ENCODE measurements at regions not wholly inside any gene's neighbourhood (a gene's known extent, or its start where the extent isn't known, plus 50 kb on each side); places are given as distances from the start of the nearest gene placed in this dataset.

DNA sequence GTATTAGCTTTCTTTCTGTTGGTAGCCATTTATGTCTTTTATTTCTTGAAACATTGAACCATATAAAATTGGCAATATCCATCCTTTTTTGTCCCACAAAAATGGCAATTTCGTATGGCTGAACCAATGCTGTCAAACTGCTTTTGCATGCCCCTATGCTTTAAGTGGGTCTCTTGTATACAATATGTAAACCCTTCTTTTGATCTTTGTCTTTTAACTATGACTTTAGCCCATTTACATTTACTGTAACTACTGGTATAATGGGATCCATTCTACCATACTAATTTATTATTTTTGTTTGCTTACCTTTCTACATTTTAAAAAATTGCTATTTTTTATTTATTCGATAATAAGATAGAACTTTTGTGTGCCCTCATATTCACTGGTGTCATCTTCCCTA, 93.4 kb downstream of the TENT4A start:
- DNase-seq (ENCODE audit: low read depth in 2 of 2): no peak

DNA sequence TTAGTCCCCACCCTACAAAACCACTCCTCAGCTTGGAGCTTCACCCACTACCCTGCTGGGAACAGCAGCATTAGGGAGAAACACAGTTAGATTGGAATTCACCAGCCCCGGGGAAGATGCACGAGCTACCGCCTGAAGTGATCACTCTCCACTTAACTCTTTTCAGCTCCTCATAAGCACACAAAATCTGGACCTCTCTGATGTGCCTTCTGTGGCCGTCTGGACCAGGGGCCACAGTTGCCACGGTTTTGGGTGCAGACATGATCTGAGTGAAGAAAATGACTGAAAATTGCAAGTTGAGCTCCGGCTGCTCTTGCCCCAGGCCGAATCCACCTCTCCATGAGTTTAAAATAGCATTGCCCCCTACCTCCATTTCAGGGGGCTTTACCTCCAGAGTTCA, 95.2 kb downstream of the TENT4A start:
- DNase-seq (ENCODE audit: low read depth in 2 of 2): no peak

DNA sequence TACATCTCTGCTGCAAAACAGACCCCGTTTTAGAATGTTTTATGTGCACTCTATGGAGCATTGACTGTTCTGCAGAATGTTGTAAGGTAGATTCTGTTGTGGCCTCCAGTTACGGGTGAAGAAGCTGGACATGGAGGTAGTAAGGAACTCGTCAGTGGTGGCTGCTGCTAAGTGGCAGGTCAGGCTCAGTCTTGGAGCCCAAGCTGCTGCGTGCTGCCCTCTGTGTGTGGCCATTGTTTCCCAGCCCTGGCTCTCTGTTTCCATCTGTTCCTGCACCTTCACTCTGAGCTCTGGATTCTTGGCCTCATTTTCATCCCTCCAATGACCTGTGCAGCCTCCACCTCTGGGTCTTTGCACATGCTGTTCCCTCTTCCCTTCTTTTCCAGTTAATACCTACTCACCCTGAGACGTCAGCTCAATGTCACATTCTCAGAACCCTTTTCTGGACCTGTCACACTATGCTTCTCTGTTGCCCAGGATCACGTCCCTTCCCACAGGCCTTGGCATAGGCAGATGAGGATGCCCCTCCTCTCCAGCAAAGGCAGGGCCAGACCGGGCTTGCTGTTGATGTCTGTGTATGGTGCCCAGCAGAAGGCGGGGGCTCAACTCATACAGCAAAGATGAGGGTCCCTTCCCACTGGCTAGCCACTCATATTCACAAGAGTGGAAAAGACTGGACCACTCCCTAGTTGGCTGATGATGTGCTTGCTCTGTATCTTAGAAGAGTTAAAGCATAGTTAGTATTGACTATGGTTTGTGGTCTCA, 97.6 kb downstream of the TENT4A start:
- no peak for DNase-seq (ENCODE audit: low read depth in 2 of 2)

DNA sequence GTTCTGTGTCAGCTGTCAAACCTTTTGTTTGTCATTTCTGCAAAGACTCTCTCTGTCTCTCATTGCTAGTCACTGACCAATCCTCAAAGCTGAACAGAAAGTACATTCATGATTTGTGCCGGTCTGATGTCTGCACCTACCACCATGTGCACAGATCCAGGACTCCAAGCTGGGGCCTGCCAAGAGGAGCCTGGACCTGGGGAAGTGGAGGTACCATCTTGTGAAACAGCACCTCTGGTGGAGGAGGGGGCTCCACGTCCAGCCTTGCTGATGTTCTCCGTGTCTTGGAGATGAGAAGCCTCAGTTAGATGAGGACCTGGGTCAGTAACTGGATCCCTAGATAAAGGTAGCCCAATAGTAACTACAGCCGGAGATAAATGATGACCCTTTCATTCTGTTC, 98.9 kb downstream of the TENT4A start:
- no peak for DNase-seq (ENCODE audit: low read depth in 2 of 2)

DNA sequence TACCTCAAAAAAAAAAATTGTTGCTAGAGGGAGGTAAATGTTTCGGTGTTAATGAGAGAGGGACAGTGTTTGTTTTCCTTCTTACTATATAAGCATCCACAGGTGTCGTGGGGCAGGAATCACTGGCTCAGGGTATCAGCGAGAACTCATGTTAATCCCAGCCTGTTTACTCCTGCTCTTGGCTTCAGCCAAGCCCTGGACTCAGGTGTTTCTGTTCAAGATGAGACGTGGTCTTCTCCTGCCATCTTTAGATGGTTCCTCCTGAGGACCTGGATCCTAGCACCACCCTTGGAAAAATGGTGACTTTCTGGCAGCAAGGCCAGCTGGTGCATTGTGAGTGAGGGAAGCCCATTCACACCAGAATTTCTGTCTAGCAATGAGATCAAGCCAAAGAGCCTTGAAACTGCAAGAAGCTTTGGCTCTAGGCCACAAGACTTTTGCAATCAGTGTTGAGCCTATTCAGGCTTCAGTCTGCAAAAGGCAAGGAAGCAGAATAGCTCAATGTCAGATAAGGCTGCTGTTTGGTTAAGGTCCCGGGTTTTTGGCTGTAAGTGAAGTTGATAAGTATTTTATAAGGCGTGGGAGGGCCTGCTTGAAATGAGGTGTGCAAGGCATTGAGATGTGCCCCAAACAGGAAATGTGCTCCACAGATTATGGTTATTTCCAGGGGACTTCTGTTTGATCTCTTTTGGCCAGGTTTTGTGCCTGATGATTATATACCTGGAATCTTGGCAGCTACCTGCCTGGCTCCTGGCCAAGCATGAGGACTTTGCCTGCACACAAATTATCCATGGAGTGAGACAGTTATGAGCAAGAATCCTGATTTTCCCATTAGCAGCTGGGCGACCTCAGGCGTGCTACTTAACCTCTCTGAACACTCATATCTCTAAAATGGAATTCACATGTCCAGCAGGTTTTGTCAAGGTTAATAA, 99.8 kb downstream of the TENT4A start:
- no peak for DNase-seq (ENCODE audit: low read depth in 2 of 2)

DNA sequence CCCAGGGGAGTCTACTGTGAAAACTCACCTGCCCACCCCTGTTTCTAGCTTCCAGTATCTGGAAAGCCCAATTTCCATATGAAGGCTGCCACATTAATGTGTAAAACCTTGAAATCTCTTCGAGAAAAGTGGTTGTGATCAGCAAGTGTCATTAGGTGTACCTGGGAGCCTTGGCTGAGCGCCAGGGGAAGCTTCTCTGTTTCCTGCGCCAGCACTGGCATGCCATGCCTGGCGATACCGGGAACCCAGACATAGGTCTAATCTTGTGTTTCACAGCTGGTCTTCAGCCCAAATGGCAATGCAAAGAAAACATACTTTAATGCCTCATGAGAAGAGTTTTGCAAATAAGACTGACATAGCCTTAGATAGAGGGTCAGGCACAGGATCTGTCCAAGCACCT, 101.6 kb downstream of the TENT4A start:
- no peak for DNase-seq (ENCODE audit: low read depth in 2 of 2)

DNA sequence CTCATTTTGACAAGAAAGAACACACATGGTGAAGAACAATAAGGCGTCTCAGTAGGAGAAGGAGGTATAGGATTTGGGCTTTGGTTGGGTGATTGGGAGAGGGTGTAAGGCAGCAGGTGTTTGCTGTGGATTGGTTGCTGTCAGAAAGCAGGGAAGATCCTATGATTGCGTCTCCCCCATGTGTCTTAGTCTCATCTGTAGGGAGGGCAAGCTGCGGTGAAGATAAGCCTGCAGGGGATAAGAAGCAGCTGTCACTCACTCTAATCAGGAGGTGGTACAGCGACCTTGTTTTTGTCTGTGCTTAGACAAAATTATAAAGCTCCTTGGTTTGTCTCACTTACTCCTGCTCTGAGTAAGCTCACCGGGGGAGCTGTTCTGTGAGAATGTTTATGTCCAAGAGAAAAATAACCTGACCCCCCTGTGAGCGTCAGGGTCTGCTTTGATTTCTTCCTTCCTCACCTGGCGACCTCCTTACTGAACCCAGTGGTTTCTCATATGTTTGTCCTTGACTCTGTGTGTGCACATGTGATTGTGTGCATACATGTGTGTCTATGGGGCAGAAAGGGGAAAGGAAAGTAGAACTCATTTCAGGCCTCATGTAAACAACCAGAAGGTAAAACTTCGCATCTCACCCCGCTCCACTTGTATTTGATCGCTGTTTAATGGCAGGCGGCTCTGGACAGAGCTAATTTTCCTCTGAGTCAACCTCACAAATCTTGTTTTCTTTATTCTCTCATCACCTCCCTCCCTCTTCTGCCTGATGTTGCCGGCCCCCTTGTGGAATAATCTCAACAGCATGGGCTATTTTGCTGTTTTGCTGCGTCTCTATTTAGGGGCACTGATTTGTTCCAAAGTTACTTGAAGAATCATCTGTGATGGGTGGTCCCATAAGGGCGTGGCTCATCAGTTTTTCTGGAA, 105.6 kb downstream of the TENT4A start:
- no peak for DNase-seq (ENCODE audit: low read depth in 2 of 2)

DNA sequence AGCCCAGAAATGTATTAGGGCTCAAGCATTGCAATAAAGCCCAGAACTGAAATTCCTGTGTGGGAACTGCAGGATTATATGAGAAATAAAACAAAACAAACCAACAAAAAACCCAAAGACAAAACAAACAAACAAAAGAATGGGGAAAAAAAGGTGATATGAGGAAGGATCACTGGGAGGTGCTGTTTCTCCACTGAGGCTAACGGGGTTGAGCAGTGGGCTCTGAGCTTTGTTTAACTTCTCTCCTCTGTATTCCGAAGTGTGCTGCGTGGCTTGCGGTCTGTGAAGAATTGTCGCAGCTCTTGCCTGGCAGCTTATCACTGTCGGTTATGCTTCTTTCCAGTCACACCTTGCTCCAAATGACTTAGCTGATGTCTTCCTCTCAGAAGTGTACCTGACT, 106.3 kb downstream of the TENT4A start:
- DNase-seq (ENCODE audit: low read depth in 2 of 2): no peak

DNA sequence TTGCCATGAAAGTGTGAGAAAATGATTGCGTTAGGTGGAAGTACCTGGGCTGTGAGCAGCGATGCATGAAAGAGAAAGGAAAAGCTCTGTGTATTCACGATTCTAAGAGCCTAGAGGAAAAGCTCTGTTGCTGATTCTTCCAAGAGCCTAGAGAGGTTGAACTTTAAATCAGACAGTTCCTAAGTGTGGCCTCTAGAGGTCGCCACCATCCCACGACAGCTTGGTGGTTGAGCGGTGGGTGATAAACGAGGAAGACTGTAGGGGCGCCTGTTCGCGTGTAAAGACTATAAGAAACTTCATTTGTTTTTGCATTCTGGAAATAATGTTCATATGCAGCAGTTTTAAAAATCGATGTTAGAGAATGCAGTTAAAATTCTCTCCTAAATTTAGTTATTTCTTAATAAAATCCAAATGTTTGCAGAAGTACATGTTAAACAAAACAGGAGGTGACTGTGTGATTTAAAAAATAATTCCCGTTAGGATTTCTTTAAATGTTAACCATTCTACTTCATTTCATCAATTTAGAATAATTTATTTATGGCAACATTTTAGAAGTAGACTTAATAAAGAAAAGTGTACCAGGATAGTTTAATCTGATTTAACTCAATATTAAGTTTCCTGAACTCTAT, 107.7 kb downstream of the TENT4A start:
- DNase-seq (ENCODE audit: low read depth in 2 of 2): peak; percentile 3 to 27

DNA sequence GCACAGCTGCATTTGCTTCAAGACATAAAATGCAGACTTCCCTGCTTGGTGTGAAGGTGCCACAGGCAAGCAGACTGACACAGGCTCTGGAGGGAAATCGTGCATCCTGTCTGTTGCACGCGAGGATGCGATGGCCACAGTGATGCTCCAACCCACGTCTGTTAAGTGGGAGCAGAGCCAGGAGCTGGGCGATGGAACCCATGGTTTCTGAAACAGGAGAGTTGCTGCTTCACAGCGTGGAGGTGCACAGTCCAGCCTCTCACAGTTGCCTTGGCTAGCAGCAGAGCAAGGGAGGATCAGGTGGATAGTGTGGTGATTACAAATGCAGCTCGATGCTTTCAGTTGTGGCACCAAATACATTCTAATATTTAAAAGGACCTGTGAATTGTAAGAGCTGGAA, 108.8 kb downstream of the TENT4A start:
- no peak for DNase-seq (ENCODE audit: low read depth in 2 of 2)

DNA sequence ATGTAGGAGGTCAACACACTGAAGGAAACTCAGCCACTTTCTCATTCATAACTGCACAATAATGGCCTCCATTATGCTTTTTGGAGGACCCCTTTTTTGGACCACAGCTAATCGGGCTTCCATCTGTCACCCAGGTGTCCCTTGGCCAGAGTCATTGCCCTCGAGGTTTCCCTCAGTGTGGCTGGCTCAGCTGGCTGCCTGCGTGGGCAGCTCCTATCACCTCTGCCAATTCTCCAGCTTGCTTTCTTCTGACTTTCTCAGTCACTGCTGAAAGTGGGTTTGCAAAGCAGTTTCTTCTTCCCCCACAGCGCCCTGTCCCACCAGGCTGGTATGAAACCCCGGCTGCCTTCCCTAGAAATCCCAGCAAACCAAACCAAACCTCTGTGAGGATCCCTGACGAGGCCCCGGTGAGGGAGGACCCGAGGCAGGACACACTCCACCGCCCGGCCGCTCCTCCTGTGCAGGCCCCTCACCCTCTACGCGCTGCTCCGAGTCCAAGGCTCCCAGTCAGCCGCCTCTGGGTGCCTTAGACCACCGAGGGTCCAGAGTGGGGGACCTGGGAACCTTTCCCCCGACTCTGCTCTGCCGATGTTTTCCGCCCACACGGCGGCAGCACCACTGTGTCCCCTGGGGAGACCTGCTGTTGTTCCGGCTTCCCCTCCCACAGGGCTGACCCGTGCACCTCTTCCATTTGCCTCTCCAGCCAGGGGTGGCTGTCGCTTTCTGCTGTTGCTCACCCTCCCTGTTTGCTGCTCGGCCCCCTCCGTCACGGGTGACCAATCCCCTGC, 109.5 kb downstream of the TENT4A start:
- no peak for DNase-seq (ENCODE audit: low read depth in 2 of 2)

DNA sequence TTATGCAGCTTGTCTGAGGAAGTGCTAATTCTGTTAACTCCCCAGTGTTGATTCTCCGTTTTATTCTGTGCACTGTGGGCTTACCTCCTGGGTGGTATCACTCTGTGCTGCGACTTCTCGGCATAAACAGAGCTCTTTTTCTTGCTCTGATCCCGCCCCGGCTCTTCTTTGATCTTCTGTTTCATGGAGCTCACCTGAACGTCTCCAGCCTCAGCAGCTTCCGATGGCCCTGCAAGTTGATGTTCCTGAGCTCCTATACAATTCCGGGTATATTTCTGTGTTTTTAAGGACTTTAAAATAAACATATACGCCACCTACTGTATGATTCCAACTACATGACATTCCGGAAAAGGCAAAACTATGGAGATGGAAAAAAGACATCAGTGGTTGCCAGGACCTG, 110.8 kb downstream of the TENT4A start:
- DNase-seq (ENCODE audit: low read depth in 2 of 2): no peak

DNA sequence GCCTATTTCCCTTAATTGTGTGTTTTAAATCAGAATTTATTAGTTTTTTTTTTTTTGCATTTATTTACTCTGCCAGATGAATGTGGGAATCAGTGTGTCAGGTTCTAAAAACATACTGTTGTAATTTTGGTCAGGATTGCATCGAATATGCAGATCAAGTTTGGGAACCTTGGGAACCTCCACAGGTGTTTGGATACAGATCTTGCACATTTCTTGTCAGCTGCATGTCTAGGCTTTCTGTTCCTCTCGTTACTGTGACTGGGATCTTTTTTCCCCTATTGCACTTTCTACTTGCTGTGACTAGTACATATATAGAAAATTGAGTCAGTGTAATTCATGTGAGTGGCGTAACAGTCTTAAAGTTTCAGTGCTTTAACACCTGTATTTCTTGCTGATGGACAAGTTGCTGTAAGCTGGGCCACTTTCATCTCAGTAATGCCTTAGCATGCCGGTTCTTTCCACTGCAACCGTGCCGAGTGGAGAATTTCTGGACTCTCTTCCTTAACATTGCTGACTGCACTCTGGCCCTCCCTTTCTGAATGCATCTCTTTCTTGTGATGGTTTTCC, 112.5 kb downstream of the TENT4A start:
- DNase-seq (ENCODE audit: low read depth in 2 of 2): no peak

DNA sequence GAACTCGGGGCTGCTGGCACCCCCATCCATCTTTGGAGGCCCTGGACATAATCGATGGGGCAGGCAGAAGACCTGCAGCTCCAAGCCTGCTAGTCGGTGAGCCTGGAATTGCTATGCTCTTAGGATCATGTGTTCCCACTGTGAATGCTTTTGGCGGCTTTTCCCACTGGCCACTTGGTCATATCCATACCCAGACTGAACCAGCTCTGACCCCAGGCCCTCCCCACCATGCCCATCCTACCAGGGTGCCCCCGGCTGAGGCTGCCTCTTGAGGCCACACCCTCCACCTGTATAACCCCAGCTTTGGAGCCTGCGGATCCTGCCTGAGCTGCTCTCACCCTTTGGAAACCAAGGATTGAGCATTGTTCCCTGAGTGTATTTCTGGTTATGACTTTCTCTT, 113.5 kb downstream of the TENT4A start:
- no peak for DNase-seq (ENCODE audit: low read depth in 2 of 2)

DNA sequence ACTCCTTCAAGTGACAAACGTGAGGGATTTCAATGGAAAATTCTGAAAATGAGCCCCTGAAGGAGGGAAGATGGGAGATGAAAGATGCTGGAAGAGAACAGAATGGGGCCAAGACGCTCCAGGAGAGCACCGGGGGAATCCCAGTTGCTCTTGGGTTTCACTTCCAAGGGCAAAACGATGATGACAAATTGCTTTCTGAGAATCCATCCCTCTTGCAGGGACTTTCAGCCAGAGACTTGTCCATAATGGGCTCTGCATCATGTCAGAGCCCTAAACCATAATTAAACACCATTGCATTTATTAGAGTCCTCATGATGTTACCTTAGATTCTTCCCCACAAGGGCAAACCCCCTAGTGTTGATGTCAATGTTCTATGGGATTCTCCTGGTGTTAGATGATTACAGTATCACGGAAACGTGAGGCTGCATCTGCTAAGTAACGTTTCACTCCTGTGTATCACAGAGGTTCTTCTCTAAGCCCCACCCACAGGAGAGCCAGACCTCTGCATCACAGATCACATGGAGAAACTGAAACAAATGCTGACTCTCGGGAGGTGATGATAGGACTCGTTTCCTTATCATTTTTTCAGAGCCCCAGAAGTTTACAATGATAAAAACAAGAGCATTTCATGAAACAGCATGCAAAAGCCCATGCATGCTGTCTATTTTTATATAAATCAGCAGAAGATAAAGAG, 114.4 kb downstream of the TENT4A start:
- DNase-seq (ENCODE audit: low read depth in 2 of 2): no peak

DNA sequence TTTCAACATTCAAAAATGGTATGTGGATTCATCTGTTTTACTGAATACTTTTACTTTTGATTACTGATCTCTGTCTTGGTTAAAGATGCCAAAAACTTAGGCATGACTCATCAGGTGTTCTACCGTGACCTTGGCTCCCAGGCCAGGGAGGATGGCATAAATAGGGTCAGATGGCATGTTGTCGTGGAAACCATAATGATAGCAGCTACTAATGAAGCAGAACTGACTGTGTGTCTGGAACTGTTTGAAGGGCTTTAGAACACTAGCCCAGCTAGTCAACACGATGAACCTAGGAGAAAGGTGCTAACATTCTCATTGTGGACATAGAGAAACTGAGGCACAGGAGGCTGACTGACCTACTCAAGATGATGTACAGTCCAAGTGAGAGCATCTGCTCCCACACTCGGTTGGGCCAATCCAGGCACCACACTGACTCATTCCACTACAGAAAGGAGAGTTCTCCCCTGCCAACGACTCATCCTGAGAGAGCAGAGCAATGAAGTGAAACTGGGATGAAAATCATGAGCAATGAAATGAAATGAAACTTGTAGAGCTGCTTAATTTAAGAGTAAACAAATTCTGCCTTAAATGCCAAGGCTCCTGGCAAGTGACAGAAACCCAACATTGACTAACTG, 116.0 kb downstream of the TENT4A start:
- no peak for DNase-seq (ENCODE audit: low read depth in 2 of 2)

DNA sequence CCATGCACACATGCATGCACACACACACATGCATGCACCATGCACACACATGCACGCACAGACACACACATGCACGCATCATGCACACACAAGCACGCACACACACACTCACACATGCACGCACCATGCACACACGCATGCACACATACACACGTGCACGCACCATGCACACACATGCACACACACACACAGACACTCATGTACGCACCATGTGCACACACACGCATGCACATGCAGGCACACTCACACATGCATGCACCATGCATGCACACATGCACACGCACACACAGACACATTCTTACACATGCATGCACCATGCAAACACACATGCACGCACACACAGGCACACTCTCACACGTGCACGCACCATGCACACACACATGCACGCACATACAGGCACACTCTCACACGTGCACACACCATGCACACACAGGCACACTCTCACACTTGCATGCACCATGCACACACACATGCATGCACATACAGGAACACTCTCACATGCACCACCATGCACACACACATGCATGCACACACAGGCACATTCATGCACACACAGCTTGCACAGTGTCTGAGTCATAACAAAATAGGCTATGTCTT, 117.5 kb downstream of the TENT4A start:
- no peak for DNase-seq (ENCODE audit: low read depth in 2 of 2)
